A172 (cell line): ENCODE measurements at regions not wholly inside any gene's neighbourhood (a gene's known extent, or its start where the extent isn't known, plus 50 kb on each side); places are given as distances from the start of the nearest gene placed in this dataset.
A peak's percentile ranks its signal among the peaks of the same experiment; 100 is the strongest.
"Not testable (repeated sequence)": the region's sequence is repeated elsewhere in the genome, so short reads cannot be mapped to it uniquely, and the experiment has no call there.

ENCODE experiments used
- DNase-seq: peaks from one replicate; pipeline ENCODE4 v3.0.0-alpha.2; 2015; ENCODE audit warnings: low spot score

DNA sequence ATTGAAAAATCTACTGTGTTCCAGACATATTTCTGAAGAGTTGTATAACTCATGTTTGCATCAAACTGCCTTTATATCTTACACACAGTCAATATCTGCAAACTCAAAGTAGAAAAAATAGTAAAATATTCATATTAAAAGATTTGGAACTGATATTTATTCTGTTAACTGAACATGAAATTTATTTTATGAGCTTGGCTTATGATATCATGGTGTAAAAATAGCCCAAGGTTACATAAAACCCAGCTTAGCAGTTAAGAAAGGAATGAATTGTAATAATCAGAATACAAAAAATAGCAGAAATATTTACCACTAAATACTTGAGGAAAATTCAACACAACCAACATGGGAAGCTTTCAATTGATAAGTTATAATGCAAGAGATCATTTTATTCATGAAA, 367.9 kb downstream of the FLRT2 start:
- DNase-seq = no peak

DNA sequence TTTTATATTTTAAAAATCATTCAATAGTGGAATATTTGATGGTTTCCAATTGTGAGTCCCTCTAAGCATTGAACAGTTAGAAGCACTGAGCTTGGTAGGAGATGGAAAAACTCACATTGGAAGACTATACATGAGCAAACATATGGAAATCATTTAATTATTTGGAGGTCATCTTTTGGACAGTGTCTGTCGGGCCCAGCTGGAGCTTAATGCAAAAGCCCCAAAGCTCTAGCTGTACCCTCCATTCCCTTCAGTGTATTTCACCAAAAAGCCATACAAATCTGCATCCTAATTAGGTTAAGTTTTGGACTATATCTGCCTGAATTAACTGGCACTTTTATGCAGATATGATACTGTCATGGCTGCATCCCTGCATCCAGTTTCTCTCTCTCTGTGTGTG, 365.7 kb downstream of the FLRT2 start:
- DNase-seq = no peak

DNA sequence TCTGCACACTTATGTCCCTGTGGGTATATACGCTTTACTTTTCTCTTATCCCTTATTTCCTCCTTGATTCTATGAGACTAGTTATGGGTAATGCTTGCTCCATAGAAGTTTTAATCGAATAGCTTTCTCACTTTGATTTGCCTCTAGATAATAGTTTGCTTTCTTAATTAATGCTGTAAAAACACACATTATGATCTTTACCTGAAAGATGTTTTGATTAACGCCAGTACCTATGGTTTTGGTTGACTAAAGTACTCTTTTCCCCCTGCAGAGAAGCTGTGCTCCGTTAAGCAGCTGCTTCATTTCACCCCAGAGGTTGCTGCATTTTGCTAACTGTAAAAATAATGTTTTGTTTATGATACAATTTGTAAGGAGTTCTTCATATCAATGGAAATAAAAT, 362.3 kb downstream of the FLRT2 start:
- DNase-seq = no peak

DNA sequence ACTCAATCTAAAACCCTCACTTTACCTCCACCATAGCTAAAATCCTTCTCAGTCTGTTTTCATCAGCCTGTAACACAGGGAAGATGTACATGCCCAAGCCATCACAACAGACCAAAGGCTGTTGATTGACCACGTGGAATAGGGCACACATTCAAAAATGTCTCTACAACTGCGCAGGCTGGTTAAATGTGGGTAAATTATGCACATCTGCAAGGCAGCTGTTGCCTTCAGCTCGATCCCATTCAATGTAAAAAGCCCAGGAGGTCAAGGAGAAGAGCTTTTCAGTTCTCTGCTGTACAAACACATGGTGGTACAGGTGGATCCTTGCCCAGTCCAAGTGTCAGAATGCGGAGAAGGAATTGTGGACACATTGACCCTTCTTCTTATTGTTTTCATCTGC, 354.0 kb downstream of the FLRT2 start:
- DNase-seq = no peak

DNA sequence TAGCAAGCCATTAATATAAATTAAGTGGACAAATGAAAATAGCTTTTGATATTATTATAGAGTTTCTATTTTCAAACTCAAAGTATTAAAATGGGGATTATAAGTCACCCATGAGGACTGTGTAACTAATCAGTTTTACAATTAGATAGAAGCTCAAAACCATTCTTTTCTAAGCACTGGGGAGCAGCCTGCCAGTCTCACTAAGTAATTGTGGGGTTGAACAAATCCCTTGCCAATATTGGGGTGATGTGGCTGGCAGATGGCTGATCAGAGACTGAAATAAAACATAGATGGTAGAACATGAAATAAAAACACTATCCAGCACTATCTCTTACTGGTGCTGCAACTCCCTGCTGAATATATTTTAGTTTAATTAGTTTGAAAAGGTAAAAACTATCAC, 353.2 kb downstream of the FLRT2 start:
- no peak for DNase-seq

DNA sequence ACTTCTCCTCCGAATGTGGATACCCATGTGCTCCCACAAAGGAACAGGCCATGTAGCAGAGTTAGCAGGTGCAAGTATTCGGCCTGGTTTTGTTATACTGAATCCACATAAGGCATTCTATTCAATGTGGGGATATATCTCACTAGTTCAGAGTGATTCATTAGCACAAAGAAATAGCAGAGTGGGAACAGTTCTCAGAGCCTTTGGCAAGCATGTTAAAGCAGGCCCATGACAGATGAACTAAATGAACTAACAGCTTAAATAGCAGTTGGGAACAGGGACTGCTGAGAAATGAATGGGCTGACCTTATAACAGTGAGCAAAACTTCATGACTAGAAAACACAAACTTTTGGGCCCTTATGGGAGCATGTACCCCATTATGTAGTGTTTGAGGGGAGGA, 352.0 kb downstream of the FLRT2 start:
- no peak for DNase-seq

DNA sequence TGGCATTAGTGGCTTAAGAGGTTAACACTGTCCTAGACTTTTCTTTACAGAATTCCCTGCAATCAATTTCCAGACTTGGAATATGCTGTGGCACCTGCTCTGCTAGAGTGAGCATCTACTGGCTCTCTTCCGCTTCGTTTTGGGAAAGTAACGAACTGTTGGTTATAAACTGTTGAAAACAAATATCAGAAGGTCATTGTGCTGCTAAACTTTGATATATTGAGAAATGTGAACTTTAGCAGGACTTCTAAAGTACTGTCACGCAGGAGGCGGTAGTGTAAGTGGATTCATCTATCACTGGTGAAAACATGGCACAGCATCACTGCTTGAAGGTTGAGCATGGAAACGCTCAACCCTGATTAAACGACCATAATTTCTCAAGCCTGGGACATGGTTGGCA, 348.9 kb downstream of the FLRT2 start:
- no peak for DNase-seq

DNA sequence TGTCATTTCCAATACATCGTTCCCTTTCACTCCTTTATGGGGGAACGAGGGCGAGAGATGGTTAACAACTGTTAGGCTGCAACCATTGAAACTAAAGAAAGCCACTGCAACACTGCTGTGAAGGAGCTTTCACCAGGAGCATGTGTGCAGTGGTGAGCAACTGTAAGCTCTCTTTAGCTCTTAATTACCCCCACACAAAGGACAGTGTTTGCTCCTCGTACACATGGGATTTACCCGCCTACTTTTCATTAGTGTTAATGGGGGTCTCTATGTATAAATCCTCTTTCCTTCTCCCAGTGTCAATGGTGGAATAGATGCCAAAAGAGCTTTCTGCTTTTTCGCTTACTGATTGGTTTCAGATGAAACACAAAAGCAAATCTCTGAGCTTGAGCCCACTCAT, 343.1 kb downstream of the FLRT2 start:
- DNase-seq = no peak

DNA sequence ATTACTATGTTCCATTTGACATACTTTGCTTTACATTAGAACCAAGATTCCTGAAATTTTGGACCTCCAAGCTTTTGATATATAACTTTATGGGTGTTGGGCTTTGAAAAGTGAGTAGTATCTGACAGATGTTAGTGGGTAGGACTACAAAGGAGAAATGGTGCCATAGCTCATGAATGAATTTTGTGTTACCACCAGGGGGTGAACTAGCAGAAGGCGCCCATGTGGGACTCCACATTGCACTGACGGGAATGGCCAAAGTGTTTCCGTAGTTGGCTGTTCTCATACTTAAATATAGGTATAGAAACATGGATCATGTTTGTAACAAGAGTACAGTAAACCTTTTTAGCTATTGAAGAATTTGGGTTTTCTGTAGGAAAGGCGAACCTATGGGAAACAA, 337.5 kb downstream of the FLRT2 start:
- no peak for DNase-seq

DNA sequence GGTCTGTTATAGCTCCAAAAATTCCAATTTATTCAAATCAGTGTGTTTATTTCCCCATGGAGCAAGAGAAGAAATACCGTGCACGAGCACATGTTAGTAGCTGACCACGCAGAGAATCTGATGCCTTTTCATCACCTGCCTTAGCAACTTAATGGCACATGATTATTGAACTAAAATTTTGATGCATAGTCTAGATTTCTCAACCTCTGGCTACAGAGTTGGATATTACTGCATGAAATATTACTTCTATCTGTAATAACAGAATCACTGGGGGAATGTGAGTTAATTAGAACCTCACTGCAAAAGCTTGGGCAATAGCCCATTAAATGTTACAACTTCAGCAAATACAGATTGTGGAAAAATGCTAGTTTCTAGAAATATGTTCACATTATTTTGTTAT, 335.8 kb downstream of the FLRT2 start:
- no peak for DNase-seq

DNA sequence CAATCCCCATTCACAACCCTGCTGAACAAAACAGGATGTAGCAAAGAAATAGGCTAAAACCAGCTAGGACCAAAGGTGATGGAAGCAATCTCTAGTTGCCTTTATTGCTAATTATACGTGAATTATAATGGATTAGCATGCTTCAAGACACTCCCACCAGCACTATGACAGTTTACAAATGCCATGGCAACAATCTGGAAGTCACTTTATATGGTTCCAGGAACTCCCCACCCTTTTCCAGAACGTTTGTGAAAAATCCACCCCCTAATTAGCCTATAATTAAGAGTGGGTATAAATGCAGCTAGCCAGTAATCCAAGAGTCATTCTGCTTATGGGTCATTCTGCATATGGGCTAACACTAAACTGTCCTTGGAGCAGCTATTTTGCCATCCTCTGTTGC, 328.7 kb downstream of the FLRT2 start:
- no peak for DNase-seq

DNA sequence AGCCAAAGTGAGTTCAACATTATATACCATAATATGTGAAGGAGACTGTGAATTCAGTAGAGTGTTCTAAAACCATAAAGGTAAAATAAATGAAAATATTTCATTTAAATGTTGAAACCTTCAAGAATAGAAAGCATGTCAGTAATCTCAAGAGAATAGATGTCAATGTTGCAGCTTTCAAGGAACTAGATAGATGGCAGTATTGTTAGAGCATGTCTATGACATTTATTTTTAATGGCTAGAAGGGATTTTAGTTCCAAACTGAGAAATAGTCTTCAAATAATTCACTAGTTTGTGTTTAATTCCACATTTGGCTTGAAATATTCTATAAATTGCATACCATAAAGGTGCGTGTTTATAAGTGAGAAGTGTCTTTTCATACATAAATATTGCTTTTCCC, 326.5 kb downstream of the FLRT2 start:
- DNase-seq = no peak

DNA sequence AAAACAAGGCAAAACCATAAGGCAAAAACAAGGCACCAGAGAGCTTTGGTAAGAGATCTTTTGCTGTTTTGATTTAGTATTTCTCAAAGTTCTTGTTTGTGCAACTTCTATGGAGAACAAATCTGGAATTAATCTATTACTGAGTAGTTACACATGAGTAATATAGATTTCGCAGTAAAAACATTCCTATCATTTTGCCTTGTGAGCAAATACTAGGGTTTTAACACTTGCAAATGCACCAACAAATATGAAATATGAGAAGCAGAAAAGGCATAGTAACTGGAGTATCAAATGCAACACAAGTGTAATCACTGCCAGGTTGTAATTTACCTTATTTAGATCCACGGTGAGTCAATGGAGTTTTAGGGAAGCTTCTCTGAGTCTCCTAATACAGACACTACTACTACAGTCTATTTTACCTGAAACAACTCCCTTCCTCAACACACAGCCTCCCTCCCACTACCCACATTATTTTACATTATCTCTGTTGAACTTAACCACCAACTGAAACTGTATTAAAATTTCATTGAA, 324.1 kb downstream of the FLRT2 start:
- no peak for DNase-seq

DNA sequence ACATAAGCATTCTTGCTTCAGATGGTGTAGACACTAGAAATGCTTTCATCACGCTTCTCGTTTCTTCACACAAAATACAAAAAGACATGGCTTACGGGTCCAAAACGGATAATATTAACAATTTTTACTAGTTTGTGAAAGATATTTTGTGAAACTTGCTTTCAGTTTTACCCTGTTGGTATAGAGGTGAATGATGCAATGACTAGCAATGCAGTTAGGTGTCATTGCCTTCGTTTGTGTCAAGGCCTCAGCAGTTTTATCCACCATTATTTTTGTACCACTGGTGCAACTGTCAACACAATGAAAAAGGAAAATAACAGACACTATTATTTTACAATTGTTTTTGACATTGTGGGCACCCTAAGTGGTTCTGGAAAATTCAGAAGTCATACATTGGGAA, 323.0 kb downstream of the FLRT2 start:
- no peak for DNase-seq

DNA sequence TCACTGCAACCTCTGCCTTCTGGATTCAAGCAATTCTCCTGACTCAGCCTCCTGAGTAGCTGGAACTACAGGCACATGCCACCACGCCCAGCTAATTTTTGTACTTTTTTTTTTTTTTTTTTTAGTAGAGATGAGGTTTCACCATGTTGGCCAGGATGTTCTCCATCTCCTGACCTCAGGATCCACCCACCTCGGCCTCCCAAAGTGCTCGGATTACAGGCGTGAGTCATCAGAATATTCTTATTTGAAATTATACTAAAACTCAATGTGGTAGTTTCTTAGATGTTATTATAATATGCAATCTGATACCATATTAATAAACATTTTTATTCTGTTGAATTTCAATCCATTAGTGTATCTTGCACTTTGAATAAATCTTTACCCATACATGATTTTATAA, 322.2 kb downstream of the FLRT2 start:
- DNase-seq = not testable (repeated sequence)

DNA sequence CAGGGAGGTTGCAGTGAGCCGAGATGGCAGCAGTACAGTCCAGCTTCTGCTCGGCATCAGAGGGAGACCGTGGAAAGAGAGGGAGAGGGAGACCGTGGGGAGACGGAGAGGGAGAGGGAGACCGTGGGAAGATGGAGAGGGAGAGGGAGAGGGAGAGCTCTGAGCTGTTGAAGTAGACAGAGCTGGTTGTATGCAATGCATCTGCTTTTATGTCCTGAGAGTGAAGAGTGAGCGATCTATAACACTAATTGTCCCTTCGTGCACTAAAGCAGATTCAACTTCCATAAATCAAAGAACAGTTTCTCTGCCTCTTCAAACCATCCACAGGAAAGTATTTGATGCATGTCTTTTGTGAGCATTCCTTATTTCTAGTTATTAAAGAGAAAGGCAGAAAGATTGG, 300.6 kb downstream of the FLRT2 start:
- not testable (repeated sequence) for DNase-seq

DNA sequence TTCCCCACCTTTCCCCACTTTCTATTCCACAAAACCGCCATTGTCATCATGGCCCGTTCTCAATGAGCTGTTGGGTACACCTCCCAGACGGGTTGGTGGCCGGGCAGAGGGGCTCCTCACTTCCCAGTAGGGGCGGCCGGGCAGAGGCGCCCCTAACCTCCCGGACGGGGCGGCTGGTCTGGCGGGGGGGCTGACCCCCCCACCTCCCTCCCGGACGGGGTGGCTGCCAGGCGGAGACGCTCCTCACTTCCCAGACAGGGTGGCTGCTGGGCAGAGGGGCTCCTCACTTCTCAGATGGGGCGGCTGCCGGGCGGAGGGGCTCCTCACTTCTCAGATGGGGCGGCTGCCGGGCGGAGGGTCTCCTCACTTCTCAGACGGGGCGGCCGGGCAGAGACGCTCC, 299.7 kb downstream of the FLRT2 start:
- not testable (repeated sequence) for DNase-seq

DNA sequence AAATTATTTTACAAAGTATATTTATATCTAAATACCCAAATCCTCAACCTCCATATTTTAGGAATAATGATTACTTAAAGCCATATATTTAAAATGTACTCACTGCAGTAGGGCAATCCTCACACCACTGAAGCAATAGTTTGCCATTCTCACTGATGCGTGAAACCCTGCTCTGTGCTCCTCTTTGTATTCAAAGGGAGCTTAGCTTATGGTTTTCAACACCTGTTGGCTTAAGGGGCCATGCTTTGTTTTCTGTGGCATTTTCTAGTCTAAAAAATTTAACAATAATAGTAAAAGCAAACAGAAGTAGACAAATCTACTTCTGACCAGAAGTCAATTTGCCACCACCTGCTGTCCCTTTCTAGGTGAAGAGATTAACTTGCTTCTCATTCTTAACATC, 294.6 kb downstream of the FLRT2 start:
- DNase-seq = no peak

DNA sequence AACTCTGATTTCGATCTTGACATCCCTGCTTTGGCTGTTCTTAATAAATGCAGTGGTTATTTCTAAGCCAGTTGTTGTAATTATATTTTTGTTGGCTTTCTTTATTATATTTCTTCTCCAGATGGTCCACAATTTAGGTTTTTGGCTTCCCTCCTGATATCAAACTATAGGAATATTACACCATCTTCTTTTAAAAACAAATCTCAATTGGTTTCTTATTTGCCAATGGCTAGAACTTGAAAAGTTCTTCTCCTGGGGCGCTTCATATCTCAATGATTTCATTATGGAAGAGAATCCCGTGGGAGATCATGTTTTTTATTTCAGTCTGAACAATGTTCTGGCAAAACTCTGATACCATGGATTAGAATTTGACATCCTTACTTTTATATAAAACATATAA, 292.3 kb downstream of the FLRT2 start:
- no peak for DNase-seq

DNA sequence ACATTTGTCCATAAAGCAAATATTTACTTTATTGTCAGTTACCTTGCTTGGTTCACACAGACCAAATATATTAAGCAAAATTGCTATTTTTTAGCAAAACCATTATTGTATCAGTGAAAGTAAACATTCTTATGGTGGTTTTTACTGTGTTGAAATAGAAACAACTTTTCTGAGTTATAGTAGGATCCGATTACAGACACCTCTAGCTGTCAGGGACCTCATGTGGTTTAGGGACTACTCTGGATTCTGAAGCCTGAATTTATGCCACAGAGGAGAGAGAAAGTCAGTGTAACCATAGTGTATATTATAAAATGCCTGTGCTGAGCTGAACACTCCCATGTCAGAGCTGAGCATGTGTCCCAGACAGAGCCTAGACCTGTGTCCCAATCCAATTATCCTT, 287.5 kb downstream of the FLRT2 start:
- no peak for DNase-seq

DNA sequence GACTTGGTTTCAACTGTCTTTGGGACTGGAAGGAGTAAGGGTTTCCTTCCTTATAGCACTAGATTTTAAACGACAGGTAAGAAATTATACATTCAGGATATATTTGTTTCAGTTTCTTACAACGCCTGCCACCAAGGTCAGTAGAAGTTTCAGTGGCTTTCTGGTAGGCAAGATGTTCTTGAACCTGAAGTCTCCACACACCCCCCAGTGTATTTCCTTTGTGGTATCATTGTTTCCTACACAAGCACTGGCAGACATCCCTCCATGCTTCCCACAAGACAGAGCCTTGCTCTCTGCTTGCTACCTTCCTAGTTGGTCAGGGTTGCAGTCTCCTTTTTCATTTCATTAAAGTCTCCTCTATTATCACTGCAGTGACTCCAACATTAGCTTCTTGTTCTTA, 283.1 kb downstream of the FLRT2 start:
- no peak for DNase-seq

DNA sequence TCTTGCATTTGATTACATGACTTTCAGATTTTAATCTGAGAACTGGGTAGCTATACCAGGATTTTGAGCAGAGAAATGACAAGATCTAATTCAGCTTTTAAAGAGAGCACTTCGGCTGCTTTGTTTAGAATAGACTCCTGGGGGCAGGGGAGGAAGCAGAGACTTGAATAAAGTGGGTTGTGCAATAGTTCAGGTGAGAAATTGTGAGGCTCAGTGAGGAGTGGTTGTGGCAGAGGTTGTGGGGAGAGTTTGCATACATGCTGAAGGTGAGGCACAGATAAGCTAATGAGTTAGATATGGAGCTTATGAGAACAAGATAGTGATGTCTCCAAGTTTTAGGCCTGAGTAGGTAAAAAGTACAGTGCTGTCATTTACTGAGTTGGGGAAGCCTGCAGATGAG, 281.4 kb downstream of the FLRT2 start:
- DNase-seq = no peak

DNA sequence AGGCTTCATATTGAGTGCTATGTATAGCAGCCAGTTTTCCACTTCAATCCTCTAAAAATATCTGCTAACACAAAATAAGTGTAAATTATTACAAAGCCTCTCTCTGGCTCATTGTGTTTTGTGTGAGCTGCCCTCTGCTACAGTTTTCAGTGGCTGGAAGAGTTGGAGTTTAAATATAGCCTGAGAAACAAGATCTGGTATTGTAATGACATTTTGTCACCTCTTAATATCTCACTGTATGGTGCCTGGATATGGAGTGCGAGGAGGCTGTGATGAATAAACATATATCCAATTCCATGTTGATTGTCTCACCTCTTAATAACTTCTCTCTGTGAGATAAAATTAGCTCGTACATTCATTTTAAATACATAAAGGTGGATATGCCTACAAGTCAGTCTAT, 269.7 kb downstream of the FLRT2 start:
- no peak for DNase-seq

DNA sequence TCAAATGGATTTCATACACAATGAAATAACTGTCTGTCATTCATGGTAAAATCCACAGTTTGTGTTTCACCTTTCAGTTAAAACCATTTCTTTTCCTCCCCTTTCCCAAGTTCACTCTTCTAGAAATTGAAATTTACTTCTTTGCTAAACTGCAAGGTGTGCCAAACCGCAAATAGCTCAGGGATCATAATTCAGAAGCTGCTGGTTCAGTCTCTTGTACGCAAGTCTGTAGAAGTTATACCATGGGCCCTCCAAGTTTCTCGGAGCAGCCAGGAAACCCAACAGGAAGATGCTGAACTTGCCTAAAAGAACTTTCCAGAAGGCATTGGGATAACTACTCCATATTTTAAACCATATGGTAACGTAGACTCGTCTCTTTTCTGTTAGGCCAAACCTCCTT, 268.9 kb downstream of the FLRT2 start:
- DNase-seq = peak; percentile 1

DNA sequence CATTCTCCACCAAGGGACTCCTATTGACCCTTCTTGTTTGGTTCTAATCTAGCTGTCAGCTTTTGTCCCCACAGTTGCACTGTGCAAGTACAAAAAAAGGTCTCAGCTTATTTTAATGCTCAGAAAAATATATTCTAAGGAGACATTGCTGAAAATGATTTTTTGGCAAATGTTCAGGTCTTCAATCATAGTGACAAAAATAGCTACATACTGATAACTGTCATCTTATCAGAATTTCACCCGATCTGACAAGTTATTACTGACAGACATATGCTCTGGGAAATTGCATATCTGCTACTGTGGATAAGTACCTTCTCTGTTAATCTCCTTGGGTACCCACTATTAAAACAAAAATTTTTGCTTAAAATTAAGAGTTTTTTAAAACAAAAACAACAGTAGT, 263.6 kb downstream of the FLRT2 start:
- no peak for DNase-seq
